ENCODE measurements at regions not wholly inside any gene's neighbourhood (a gene's known extent, or its start where the extent isn't known, plus 50 kb on each side); places are given as distances from the start of the nearest gene placed in this dataset.
"Not testable (repeated sequence)": the region's sequence is repeated elsewhere in the genome, so short reads cannot be mapped to it uniquely, and the experiment has no call there.

GRCh38 chr17:68700421-68700820 lies 99.3 kb upstream of the FAM20A start:
- DNase-seq (ENCODE audit: low read depth): no peak

DNA sequence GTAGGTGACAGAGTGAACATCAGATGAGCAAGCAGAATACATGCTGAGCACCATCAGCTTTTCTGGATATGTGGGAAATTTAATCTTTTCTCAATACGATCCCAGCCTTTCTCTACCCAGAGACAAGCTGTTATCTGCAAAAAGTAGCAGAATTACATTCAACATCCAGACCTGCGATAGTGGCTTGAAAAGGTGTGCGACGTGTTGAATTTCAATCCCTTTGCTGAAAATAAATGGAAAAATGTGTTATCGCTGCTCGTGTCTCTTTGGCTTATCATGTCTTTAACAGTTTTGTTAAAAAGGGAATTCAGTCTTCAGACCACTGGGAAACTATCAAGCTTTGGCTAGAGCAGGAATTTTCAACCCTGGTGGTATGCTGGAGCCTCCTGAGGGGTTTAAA lies 98.8 kb upstream of the FAM20A start:
- no peak for DNase-seq (ENCODE audit: low read depth)

GRCh38 chr17:68698746-68699145 lies 97.6 kb upstream of the FAM20A start:
- no peak for DNase-seq (ENCODE audit: low read depth)

DNA sequence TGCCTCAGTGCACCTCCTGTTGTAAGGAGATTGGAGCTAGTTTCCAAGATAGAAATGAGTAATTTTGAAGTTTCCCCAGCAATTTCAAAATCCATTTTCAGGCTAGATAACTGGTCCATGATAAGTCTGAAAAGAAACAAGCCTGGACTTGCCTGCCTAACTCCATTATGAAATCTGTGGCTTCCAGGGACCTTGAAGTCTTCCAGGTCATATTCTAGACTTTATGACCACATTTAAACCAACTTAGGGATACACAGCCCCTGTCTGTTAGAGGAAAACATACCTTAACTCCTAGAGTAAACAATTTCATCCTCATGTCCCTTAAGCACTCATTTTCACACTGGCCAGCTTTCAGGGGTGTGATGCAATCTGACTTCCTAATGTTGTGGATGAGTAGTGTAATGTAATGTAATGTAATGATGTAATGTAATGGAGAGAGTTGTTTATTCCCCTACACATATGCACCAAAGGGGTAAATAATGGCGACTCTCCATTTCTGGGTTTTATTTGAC lies 96.7 kb upstream of the FAM20A start:
- no peak for DNase-seq (ENCODE audit: low read depth)

GRCh38 chr17:68695659-68696058 lies 94.5 kb upstream of the FAM20A start:
- DNase-seq (ENCODE audit: low read depth): no peak

GRCh38 chr17:68694791-68695485 lies 93.8 kb upstream of the FAM20A start:
- DNase-seq (ENCODE audit: low read depth): no peak

DNA sequence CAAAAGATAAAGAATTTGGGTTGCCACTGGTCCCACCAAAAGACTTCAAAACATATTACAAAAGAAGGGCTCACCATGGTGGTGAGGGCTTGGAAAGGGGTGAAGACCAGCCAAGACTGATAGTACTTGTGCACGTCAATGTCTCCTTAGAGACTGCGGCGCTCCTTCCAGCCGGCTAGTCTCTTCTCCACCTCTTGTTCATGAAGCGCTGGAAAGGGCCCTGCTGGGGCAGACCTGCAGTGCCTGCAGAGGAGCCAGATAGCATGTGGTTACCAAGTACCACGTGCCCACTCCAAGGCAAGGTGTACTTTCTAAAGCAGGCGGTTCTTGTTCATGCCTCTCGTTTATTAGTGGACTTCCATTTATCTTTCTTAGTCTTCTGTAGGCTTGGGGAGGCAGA lies 92.7 kb upstream of the FAM20A start:
- no peak for DNase-seq (ENCODE audit: low read depth)

GRCh38 chr17:68693466-68693865 lies 92.3 kb upstream of the FAM20A start:
- no peak for DNase-seq (ENCODE audit: low read depth)

- no peak for DNase-seq (ENCODE audit: low read depth)
Measured at GRCh38 chr17:68686108-68686988, 85.2 kb upstream of the FAM20A start.

DNA sequence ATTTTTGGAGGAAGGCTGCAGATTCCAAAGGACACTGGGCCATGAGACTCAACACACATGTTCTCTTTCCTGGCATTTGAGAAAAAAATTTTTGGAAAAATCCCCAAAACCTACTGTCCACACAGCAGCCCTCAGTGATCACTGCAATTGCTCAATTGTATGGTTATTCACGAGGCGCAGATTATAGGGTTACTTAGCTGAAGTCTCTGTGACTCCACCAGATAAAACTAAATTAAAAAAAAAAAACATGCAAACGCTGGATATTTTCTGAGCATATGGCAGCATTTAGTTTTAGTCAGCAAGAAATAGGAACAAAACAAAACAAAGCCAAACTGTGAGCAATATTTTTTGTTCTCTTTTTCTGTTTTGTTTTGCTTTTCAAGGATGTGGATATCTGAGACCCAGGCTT lies 83.8 kb upstream of the FAM20A start:
- no peak for DNase-seq (ENCODE audit: low read depth)

- DNase-seq (ENCODE audit: low read depth): no peak
Measured at GRCh38 chr17:68682903-68683302, 81.7 kb upstream of the FAM20A start.

GRCh38 chr17:68679882-68680281 lies 78.7 kb upstream of the FAM20A start:
- DNase-seq (ENCODE audit: low read depth): no peak

GRCh38 chr17:68676856-68677255 lies 75.7 kb upstream of the FAM20A start:
- DNase-seq (ENCODE audit: low read depth): no peak

DNA sequence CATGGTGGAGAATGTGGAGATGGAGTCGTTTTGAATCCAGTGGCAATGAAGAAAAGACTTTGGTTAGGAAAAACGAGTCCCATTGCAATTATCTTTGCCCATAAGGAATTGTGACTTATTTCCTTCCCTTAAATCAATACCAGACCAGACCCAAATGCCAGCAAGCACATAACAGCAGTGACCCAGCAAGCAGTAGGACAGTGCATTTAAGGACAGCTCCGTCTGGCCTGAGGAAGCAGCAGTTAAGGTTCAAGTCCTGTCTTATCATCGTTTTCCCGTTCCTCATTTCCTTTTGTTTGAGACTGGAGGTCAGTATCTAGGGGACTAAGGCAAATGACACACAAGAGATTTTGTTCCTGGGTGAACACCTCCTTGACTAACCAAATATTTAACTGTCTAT lies 74.6 kb upstream of the FAM20A start:
- DNase-seq (ENCODE audit: low read depth): no peak

GRCh38 chr17:68674029-68674925 lies 73.1 kb upstream of the FAM20A start:
- DNase-seq (ENCODE audit: low read depth): no peak

- no peak for DNase-seq (ENCODE audit: low read depth)
Measured at GRCh38 chr17:68670967-68671693, 70.0 kb upstream of the FAM20A start.

- not testable (repeated sequence) for DNase-seq (ENCODE audit: low read depth)
Measured at GRCh38 chr17:68666438-68666837, 65.3 kb upstream of the FAM20A start.

DNA sequence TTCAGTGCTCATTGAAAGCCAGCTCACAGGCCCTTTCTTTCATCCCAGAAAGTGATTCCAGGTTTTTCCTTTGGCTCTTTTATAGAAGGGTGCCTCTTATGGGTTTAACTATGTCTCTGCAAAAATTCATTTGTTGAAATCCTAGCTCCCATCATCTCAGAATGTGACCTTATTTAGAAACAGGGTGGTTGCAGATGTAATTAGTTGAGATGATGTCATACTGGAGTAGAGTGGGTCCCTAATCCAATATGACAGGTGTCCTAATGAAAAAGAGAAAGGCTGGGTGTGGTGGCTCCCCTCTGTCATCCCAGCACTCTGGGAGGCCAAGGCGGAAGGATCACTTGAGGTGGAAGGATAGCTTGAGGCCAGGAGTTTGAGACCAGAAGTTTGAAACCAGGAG lies 64.2 kb upstream of the FAM20A start:
- DNase-seq (ENCODE audit: low read depth): no peak

DNA sequence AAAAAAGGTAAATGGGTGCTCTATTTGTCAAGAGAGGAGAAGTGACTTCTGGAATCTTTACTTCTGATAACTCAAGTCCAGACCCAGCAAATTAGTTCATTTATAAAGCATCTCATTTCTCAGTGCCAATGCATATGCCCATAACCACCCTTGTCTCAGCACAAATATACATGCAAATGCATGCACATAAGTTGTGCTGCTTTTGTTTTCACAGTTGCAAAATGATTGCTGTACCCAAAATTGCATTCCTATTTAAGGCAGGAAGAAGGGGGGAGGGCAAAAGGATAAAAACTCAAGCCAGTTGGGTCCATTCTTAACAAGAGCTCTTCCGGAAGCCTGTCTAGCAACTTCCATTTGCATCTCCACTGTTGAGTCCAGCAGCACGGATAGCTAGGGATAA lies 61.3 kb upstream of the FAM20A start:
- no peak for DNase-seq (ENCODE audit: low read depth)

DNA sequence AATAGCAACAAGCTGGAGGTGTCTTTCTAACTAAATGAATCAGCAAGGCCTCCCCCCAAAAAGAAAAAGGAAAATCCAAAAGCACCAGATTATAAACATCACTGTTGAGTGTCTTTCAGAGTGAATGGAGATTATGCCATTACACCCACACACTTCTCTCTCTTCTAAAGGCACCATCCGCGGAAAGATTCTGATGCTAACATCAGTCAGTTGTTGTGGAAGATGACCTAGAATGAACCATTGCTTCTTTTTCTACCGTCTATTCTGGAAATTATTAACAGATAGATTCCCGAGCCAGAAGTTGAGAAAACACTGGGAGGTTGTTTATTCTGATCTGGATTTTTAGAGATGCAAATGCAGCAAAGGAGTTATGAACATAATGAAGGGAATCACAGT lies 60.9 kb upstream of the FAM20A start:
- DNase-seq (ENCODE audit: low read depth): no peak

DNA sequence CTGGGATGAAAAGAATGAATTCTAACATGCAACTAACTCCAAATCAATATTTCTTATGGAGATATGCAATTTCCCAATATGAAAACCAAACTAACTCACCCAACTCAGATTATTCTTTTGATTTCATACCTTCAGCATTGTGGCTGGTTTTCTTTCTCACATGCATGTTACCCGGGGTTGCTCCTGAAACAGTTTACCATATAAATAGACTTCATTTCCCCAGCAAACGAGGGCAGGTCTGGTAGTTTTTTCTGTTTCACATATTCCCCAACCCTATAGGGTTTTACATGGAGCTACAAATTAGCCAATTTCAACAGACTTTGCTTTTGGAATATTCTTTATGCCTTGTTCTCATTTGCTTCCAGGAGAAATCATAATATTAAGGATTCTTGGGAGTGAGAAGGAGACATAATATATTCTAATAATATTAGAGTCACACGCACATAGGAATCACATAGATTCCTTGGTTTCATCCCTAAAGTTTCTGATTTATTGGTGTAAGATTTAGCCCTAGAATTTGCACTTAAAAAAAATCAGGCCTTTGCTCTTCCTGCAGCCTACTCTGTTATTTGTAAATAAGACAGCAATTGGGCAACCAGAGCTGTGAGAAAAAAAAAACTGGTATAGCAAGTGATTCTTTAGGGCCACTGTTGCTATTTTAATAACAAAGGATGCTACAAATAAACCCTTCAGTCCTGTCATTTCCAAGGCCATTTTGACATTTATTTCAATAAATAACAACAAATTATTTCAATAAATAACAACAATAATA lies 60.3 kb upstream of the FAM20A start:
- no peak for DNase-seq (ENCODE audit: low read depth)
